ENCODE measurements at regions not wholly inside any gene's neighbourhood (a gene's known extent, or its start where the extent isn't known, plus 50 kb on each side); places are given as distances from the start of the nearest gene placed in this dataset.

DNA sequence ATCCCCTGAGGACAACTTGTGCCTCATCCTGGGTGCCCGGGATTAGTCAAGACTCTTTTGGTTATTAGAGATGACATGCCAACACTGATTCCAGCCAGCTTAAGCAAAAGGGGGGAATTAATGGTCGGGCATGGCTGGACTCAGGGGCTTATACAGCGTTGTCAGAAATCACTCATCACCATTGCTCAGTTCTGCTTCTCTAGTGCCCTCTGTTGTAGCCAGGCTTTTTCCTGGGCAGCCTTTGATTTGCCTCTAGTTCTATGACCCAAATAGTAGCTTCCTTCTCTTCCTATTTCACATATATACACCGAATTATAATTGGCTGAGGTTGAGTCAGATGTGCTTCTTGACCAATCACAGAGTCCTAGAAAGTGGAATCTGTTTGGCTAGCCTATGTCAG, 192.0 kb upstream of the HABP2 start:
- Mint-ChIP-seq H3K27me3 (no peaks in the 10 kb centered on the region), H3K4me3 (no peak overlapping the region), H3K36me3 (ENCODE audit: low read depth) (no peaks in the 10 kb centered on the region), H3K27ac (no peak overlapping the region), H3K4me1 (ENCODE audit: low read depth) (no peaks in the 10 kb centered on the region), H3K9me3 (peaks cover 2% of the 10 kb centered on the region)
- Histone ChIP-seq H3K4me1 (ENCODE audit: insufficient read depth, low read length) (no peaks in the 10 kb centered on the region), H3K36me3 (ENCODE audit: insufficient read depth, low read length) (no peaks in the 10 kb centered on the region), H3K27ac (ENCODE audit: low read depth in 1 of 2, low read length in 2 of 2) (no peak overlapping the region), H3K27me3 (ENCODE audit: control insufficient read depth in 1 of 2, insufficient read depth in 2 of 2, low read length in 2 of 2) (no peaks in the 10 kb centered on the region), H3K4me3 (ENCODE audit: low read length) (no peak overlapping the region), H3K9me3 (ENCODE audit: control insufficient read depth in 1 of 2, insufficient read depth in 1 of 2, low read length in 2 of 2) (no peaks in the 10 kb centered on the region)
- POLR2A ChIA-PET = no interaction called here
- TF ChIP-seq CTCF (IDR thresholded peaks at IDR 0.05) = no peak
- DNase-seq (no peak), ATAC-seq (ENCODE audit: poor library complexity) (no peak)
- intact Hi-C loops (cut with DNase I, micrococcal nuclease) = no loop called here
- CTCF ChIA-PET = no interaction called here

DNA sequence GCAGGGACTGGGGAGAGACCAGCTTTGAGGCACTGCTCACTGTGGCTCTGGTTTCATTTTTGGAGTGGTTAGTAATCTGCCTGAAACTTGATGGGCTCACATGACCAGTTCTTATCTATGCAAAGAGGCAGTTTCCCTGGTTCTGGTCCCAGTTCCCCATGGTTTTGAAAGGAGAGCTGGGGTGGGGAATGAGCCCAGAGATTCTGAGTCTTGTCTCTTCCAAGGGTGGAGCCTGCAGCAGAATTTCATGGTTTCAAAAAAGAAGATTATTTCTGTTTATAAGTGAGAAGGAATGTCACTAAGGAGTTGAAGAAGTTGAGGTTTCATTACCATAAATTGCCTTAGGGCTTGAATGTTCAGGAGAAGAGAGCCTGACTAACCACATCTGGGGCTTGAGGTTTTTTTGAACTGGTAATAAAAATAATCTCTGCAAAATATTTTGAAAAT, 190.2 kb upstream of the HABP2 start:
- POLR2A ChIA-PET = no interaction called here

DNA sequence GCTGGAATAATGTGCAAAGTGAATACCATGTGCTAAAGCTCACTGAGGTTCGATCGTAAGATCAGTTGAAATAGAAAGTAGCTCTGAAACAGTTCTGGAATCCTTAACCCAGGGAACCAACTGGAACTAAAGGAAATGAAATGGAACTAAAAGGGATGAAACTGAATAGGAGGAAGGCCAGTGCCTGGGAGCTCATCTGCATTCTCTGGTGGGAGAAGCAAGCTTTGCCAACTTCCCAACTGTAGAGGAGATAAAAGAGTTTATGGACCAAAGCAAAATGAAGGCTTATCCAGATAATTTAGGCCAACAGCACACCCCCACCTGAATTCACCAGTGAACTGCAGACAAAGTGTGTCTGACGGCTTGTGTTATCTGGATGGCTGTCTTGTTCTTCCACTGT, 188.6 kb upstream of the HABP2 start:
- Mint-ChIP-seq H3K27ac (no peak overlapping the region), H3K9me3 (peaks cover 2% of the 10 kb centered on the region), H3K36me3 (ENCODE audit: low read depth) (no peaks in the 10 kb centered on the region), H3K4me3 (no peak overlapping the region), H3K4me1 (ENCODE audit: low read depth) (no peaks in the 10 kb centered on the region), H3K27me3 (no peaks in the 10 kb centered on the region)
- no peaks in the 10 kb centered on the region for H3K27me3 ChIP-seq (ENCODE audit: control insufficient read depth in 1 of 2, insufficient read depth in 2 of 2, low read length in 2 of 2)
- ATAC-seq (ENCODE audit: poor library complexity) = no peak
- no peak for DNase-seq
- no peaks in the 10 kb centered on the region for H3K9me3 ChIP-seq (ENCODE audit: control insufficient read depth in 1 of 2, insufficient read depth in 1 of 2, low read length in 2 of 2)
- no peaks in the 10 kb centered on the region for H3K36me3 ChIP-seq (ENCODE audit: insufficient read depth, low read length)
- no peak overlapping the region for H3K27ac ChIP-seq (ENCODE audit: low read depth in 1 of 2, low read length in 2 of 2)
- CTCF ChIA-PET = no interaction called here
- POLR2A ChIA-PET = no interaction called here
- no peak overlapping the region for H3K4me3 ChIP-seq (ENCODE audit: low read length)
- TF ChIP-seq CTCF (IDR thresholded peaks at IDR 0.05) = no peak
- intact Hi-C loops (cut with DNase I, micrococcal nuclease) = no loop called here
- no peaks in the 10 kb centered on the region for H3K4me1 ChIP-seq (ENCODE audit: insufficient read depth, low read length)

More for the DNA sequence above, 190.2 kb upstream of the HABP2 start:
- ATAC-seq (ENCODE audit: poor library complexity) = no peak
- Histone ChIP-seq H3K4me3 (ENCODE audit: low read length) (no peak overlapping the region), H3K4me1 (ENCODE audit: insufficient read depth, low read length) (no peaks in the 10 kb centered on the region), H3K9me3 (ENCODE audit: control insufficient read depth in 1 of 2, insufficient read depth in 1 of 2, low read length in 2 of 2) (no peaks in the 10 kb centered on the region), H3K27ac (ENCODE audit: low read depth in 1 of 2, low read length in 2 of 2) (no peak overlapping the region), H3K36me3 (ENCODE audit: insufficient read depth, low read length) (no peaks in the 10 kb centered on the region), H3K27me3 (ENCODE audit: control insufficient read depth in 1 of 2, insufficient read depth in 2 of 2, low read length in 2 of 2) (no peaks in the 10 kb centered on the region)
- no peak overlapping the region for H3K4me3 Mint-ChIP-seq
- H3K27ac Mint-ChIP-seq = no peak overlapping the region
- DNase-seq = no peak
- no peak for TF ChIP-seq CTCF (IDR thresholded peaks at IDR 0.05)
- intact Hi-C loops (cut with DNase I, micrococcal nuclease) = no loop called here
- CTCF ChIA-PET = no interaction called here
- H3K27me3 Mint-ChIP-seq = no peaks in the 10 kb centered on the region
- H3K36me3 Mint-ChIP-seq (ENCODE audit: low read depth) = no peaks in the 10 kb centered on the region
- H3K4me1 Mint-ChIP-seq (ENCODE audit: low read depth) = no peaks in the 10 kb centered on the region
- H3K9me3 Mint-ChIP-seq = peaks cover 2% of the 10 kb centered on the region

All from CD4-positive, alpha-beta T cell (primary cell).